ENCODE measurements at regions not wholly inside any gene's neighbourhood (a gene's known extent, or its start where the extent isn't known, plus 50 kb on each side); places are given as distances from the start of the nearest gene placed in this dataset.

GRCh38 chr17:71170070-71170469 is 950.8 kb upstream of the SOX9 start:
- Mint-ChIP-seq H3K27ac (ENCODE audit: unreplicated experiment) (no peak overlapping the region), H3K9me3 (ENCODE audit: low read depth, unreplicated experiment) (no peaks in the 10 kb centered on the region), H3K4me3 (ENCODE audit: low read depth, unreplicated experiment) (no peak overlapping the region), H3K36me3 (ENCODE audit: insufficient read depth, unreplicated experiment) (no peaks in the 10 kb centered on the region), H3K4me1 (ENCODE audit: low read depth, unreplicated experiment) (no peaks in the 10 kb centered on the region), H3K27me3 (ENCODE audit: unreplicated experiment) (peaks cover 28% of the 10 kb centered on the region)
- TF ChIP-seq CTCF (IDR thresholded peaks at IDR 0.05; ENCODE audit: unreplicated experiment), result no peak
- DNase-seq, result no peak
- intact Hi-C loops (cut with micrococcal nuclease; ENCODE audit: unreplicated experiment), result no loop called here
- BruUV-seq (replicated peaks), result no TSS peak
- CTCF ChIA-PET, result no interaction called here

- Mint-ChIP-seq H3K27me3 (ENCODE audit: unreplicated experiment) (peaks cover 27% of the 10 kb centered on the region), H3K27ac (ENCODE audit: unreplicated experiment) (no peak overlapping the region), H3K4me1 (ENCODE audit: low read depth, unreplicated experiment) (no peaks in the 10 kb centered on the region), H3K9me3 (ENCODE audit: low read depth, unreplicated experiment) (no peaks in the 10 kb centered on the region), H3K4me3 (ENCODE audit: low read depth, unreplicated experiment) (no peak overlapping the region), H3K36me3 (ENCODE audit: insufficient read depth, unreplicated experiment) (no peaks in the 10 kb centered on the region)
- intact Hi-C loops (cut with micrococcal nuclease; ENCODE audit: unreplicated experiment), result no loop called here
- DNase-seq, result no peak
- no TSS peak for BruUV-seq (replicated peaks)
- CTCF ChIA-PET, result no interaction called here
- no peak for TF ChIP-seq CTCF (IDR thresholded peaks at IDR 0.05; ENCODE audit: unreplicated experiment)
Measured at GRCh38 chr17:71171270-71171669, 949.5 kb upstream of the SOX9 start.

GRCh38 chr17:71173991-71174390 is 946.8 kb upstream of the SOX9 start:
- Mint-ChIP-seq H3K27me3 (ENCODE audit: unreplicated experiment) (no peaks in the 10 kb centered on the region), H3K27ac (ENCODE audit: unreplicated experiment) (no peak overlapping the region), H3K9me3 (ENCODE audit: low read depth, unreplicated experiment) (no peaks in the 10 kb centered on the region), H3K36me3 (ENCODE audit: insufficient read depth, unreplicated experiment) (no peaks in the 10 kb centered on the region), H3K4me1 (ENCODE audit: low read depth, unreplicated experiment) (no peaks in the 10 kb centered on the region), H3K4me3 (ENCODE audit: low read depth, unreplicated experiment) (no peak overlapping the region)
- intact Hi-C loops (cut with micrococcal nuclease; ENCODE audit: unreplicated experiment), result no loop called here
- DNase-seq, result no peak
- CTCF ChIA-PET, result interaction anchor here (0.6 kb wide), 1 partner anchor 1318 kb away, joined by 4 read pairs; no protein-coding TSS in a partner anchor
- no peak for TF ChIP-seq CTCF (IDR thresholded peaks at IDR 0.05; ENCODE audit: unreplicated experiment)
- no TSS peak for BruUV-seq (replicated peaks)

GRCh38 chr17:71176331-71176730 is 944.5 kb upstream of the SOX9 start:
- DNase-seq, result no peak
- intact Hi-C loops (cut with micrococcal nuclease; ENCODE audit: unreplicated experiment), result no loop called here
- Mint-ChIP-seq H3K36me3 (ENCODE audit: insufficient read depth, unreplicated experiment) (no peaks in the 10 kb centered on the region), H3K27me3 (ENCODE audit: unreplicated experiment) (no peaks in the 10 kb centered on the region), H3K9me3 (ENCODE audit: low read depth, unreplicated experiment) (no peaks in the 10 kb centered on the region), H3K4me1 (ENCODE audit: low read depth, unreplicated experiment) (no peaks in the 10 kb centered on the region), H3K27ac (ENCODE audit: unreplicated experiment) (no peak overlapping the region), H3K4me3 (ENCODE audit: low read depth, unreplicated experiment) (no peak overlapping the region)
- TF ChIP-seq CTCF (IDR thresholded peaks at IDR 0.05; ENCODE audit: unreplicated experiment), result no peak
- CTCF ChIA-PET, result no interaction called here
- no TSS peak for BruUV-seq (replicated peaks)
